Small intestine (tissue), 7 donors: ENCODE measurements at regions not wholly inside any gene's neighbourhood (a gene's known extent, or its start where the extent isn't known, plus 50 kb on each side); places are given as distances from the start of the nearest gene placed in this dataset.
"Not testable (repeated sequence)": the region's sequence is repeated elsewhere in the genome, so short reads cannot be mapped to it uniquely, and the experiment has no call there.

ENCODE experiments used
- DNase-seq, 2 donors: peaks; one replicate each; pipeline versions ENCODE4 v3.0.0 to v3.0.0-alpha.2; 2013
- FAIRE-seq: peaks from 2 replicates; lab custom pipeline; 2012; peaks lifted over from hg19 to GRCh38; lab: Jason Lieb, UNC
- H3K27ac ChIP-seq, 3 donors: one replicate each; pipeline ENCODE4 v1.5.1; 2013; ENCODE audit warnings: low read length in 2 of 3, mild to moderate bottlenecking in 2 of 3, control low read depth in 1 of 3, inconsistent platforms in 1 of 3, low read depth in 1 of 3, moderate library complexity in 1 of 3
- H3K27me3 ChIP-seq, 3 donors: one replicate each; pipeline ENCODE4 v1.6.1; 2013; ENCODE audit warnings: low read length in 3 of 3, inconsistent platforms in 1 of 3; ENCODE audit not compliant: control insufficient read depth in 3 of 3, insufficient read depth in 3 of 3
- H3K36me3 ChIP-seq, 3 donors: one replicate each; pipeline ENCODE4 v1.6.1; 2013; ENCODE audit warnings: low read length in 3 of 3, inconsistent platforms in 1 of 3, low read depth in 1 of 3, mild to moderate bottlenecking in 1 of 3, moderate library complexity in 1 of 3; ENCODE audit not compliant: control insufficient read depth in 3 of 3, insufficient read depth in 2 of 3
- H3K4me1 ChIP-seq, 3 donors: one replicate each; pipeline ENCODE4 v1.6.1; 2013; ENCODE audit warnings: low read length in 2 of 3, inconsistent platforms in 1 of 3, low read depth in 1 of 3, mild to moderate bottlenecking in 1 of 3, moderate library complexity in 1 of 3; ENCODE audit not compliant: control insufficient read depth in 3 of 3, insufficient read depth in 2 of 3
- H3K4me3 ChIP-seq, 3 donors: one replicate each; pipeline ENCODE4 v1.5.1; 2013; ENCODE audit warnings: low read length in 3 of 3, control low read depth in 1 of 3, inconsistent platforms in 1 of 3, low read depth in 1 of 3, mild to moderate bottlenecking in 1 of 3, moderate library complexity in 1 of 3
- H3K9me3 ChIP-seq, 2 donors: one replicate each; pipeline ENCODE4 v1.6.1; 2013; ENCODE audit warnings: low read depth in 1 of 2, low read length in 1 of 2; ENCODE audit not compliant: control insufficient read depth in 2 of 2, insufficient read depth in 1 of 2
- WGBS, 3 donors: extraction: QIAGEN DNeasy Blood & Tissue Kit; methylation state at CpG; one replicate each; pipeline ENCODE4 v1.1.7; 2013; 5-methylcytosine and 5-hydroxymethylcytosine counted together
- donor health status: healthy with polysubstance abuse.
- donor health status: control.
- donor health status: control.
- donor health status: Bipolar disorder and iron deficiency.
- donor health status: healthy.

GRCh38 chr21:34280959-34281358, 82.8 kb upstream of the KCNE2 start:
- Histone ChIP-seq H3K27ac (no peak overlapping the region), H3K36me3 (no peaks in the 10 kb centered on the region), H3K4me3 (no peak overlapping the region), H3K27me3 (no peaks in the 10 kb centered on the region), H3K4me1 (no peaks in the 10 kb centered on the region), H3K9me3 (peaks cover 0 to 11% of the 10 kb centered on the region in 2 donors)
- DNase-seq (no peak), FAIRE-seq (no peak)
- 71 to 95% (median 89%) methylated on average over 9 of the region's 9 CpGs for WGBS, 3 donors

GRCh38 chr21:34282223-34282622, 81.6 kb upstream of the KCNE2 start:
- 65 to 70% (median 69%) methylated on average over 4 of the region's 4 CpGs for WGBS, 3 donors
- Histone ChIP-seq H3K36me3 (no peaks in the 10 kb centered on the region), H3K4me1 (no peaks in the 10 kb centered on the region), H3K27me3 (no peaks in the 10 kb centered on the region), H3K27ac (no peak overlapping the region), H3K9me3 (peaks cover 0 to 18% of the 10 kb centered on the region in 2 donors), H3K4me3 (no peak overlapping the region)
- FAIRE-seq = no peak
- peak in 1 of 2 donors; percentile 2 for DNase-seq

- FAIRE-seq = no peak
- Histone ChIP-seq H3K4me3 (no peak overlapping the region), H3K4me1 (no peaks in the 10 kb centered on the region), H3K27me3 (no peaks in the 10 kb centered on the region), H3K9me3 (peaks cover 4 to 30% of the 10 kb centered on the region in 2 donors), H3K36me3 (no peaks in the 10 kb centered on the region), H3K27ac (no peak overlapping the region)
- 70 to 85% (median 76%) methylated on average over 4 of the region's 4 CpGs for WGBS, 3 donors
- DNase-seq = no peak
These were observed 79.1 kb upstream of the KCNE2 start for GRCh38 chr21:34284666-34285065.

GRCh38 chr21:34288042-34288441, 75.8 kb upstream of the KCNE2 start:
- H3K27ac ChIP-seq, FAIRE-seq, DNase-seq, H3K4me1 ChIP-seq, H3K36me3 ChIP-seq, H3K4me3 ChIP-seq, H3K27me3 ChIP-seq: not testable (repeated sequence)
- peaks cover 4 to 30% of the 10 kb centered on the region in 2 donors for H3K9me3 ChIP-seq

GRCh38 chr21:34289856-34290255, 74.0 kb upstream of the KCNE2 start:
- H3K4me3 ChIP-seq = no peak overlapping the region
- H3K36me3 ChIP-seq = no peaks in the 10 kb centered on the region
- H3K27me3 ChIP-seq = no peaks in the 10 kb centered on the region
- no peaks in the 10 kb centered on the region for H3K4me1 ChIP-seq
- 88 to 97% (median 96%) methylated on average over 1 of the region's 1 CpG for WGBS, 3 donors
- FAIRE-seq (no peak), DNase-seq (no peak)
- peaks cover 4 to 27% of the 10 kb centered on the region in 2 donors for H3K9me3 ChIP-seq
- H3K27ac ChIP-seq = no peak overlapping the region

- no peak overlapping the region for H3K4me3 ChIP-seq
- WGBS, 3 donors = 82 to 86% (median 83%) methylated on average over 2 of the region's 2 CpGs
- FAIRE-seq (no peak), DNase-seq (no peak)
- no peaks in the 10 kb centered on the region for H3K27me3 ChIP-seq
- H3K4me1 ChIP-seq = no peaks in the 10 kb centered on the region
- no peaks in the 10 kb centered on the region for H3K36me3 ChIP-seq
- no peak overlapping the region for H3K27ac ChIP-seq
- H3K9me3 ChIP-seq = no peaks in the 10 kb centered on the region
These were observed 66.9 kb upstream of the KCNE2 start for GRCh38 chr21:34296878-34297277.

DNA sequence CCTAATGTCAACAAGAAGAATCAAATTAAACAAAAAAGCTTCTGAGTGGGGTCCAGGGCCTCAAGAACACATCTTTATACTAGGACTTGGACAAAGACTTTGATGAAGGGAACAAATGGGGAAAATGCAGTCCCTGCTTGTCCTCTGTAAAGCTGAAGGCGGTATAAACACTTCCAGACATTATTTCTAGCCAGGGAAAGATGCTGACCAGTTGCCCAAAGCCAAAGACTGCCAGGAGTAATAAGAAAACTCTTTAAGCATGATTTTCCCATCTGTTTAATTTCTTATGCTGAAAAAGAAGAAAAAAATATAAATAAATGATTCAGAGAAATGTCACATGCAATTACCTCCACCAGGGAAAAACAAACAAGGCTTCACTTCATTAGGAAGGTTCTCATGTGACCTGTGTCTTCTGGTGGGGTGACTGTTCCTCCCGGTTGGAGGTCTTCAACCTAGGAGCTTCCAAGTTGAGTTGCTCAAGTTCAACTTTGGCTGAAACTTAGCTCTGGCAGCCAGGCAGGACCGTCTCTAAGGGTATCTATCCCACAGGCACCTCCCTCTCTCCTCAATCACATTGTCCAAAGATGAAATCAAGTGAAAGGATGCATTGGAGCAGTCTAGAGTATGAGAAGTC, 65.2 kb upstream of the KCNE2 start:
- no peaks in the 10 kb centered on the region for H3K27me3 ChIP-seq
- no peak overlapping the region for H3K4me3 ChIP-seq
- 62 to 72% (median 65%) methylated on average over 3 of the region's 3 CpGs for WGBS, 3 donors
- DNase-seq (no peak), FAIRE-seq (no peak)
- no peaks in the 10 kb centered on the region for H3K9me3 ChIP-seq
- H3K27ac ChIP-seq = no peak overlapping the region
- H3K36me3 ChIP-seq = no peaks in the 10 kb centered on the region
- no peaks in the 10 kb centered on the region for H3K4me1 ChIP-seq

DNA sequence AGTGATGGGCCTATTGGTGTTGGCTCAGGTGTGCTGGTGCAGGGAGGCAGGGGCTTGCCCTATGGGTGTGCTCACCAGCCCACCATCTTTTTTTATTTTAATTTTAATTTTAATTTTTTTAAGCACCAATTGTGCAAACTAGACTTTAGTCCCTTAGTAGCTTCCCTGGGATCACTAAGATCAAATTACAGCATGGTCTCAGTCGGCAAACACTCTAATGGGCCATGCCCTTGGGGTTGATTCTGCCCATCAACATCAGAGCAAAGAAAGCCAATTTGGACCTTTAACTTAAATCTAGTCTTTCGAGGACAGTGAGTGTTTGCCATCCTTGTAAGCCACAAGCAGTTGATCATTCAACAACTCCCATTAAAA, 64.7 kb upstream of the KCNE2 start:
- DNase-seq (no peak), FAIRE-seq (no peak)
- WGBS, 3 donors = 58 to 81% (median 65%) methylated on average over 2 of the region's 2 CpGs
- Histone ChIP-seq H3K9me3 (no peaks in the 10 kb centered on the region), H3K27ac (no peak overlapping the region), H3K4me1 (no peaks in the 10 kb centered on the region), H3K27me3 (no peaks in the 10 kb centered on the region), H3K4me3 (no peak overlapping the region), H3K36me3 (no peaks in the 10 kb centered on the region)

GRCh38 chr21:34302521-34302920, 61.3 kb upstream of the KCNE2 start:
- FAIRE-seq (no peak), DNase-seq (no peak)
- Histone ChIP-seq H3K4me3 (no peak overlapping the region), H3K4me1 (no peaks in the 10 kb centered on the region), H3K27ac (no peak overlapping the region), H3K36me3 (no peaks in the 10 kb centered on the region), H3K27me3 (peaks cover 0 to 2% (median 0%) of the 10 kb centered on the region in 3 donors), H3K9me3 (no peaks in the 10 kb centered on the region)
- WGBS, 3 donors = 76 to 91% (median 87%) methylated on average over 6 of the region's 6 CpGs
